PC-3 (cell line): ENCODE measurements at regions not wholly inside any gene's neighbourhood (a gene's known extent, or its start where the extent isn't known, plus 50 kb on each side); places are given as distances from the start of the nearest gene placed in this dataset.

ENCODE experiments used
- EZH2phosphoT487 ChIP-seq: fragments of 300-600 bp; sonication (generic); IDR thresholded peaks from 2 replicates; pipeline ENCODE4 v1.6.1; 2018; ENCODE audit warnings: mild to moderate bottlenecking, antibody characterized with exemption, low read length, borderline replicate concordance
- TF ChIP-seq, protein P1 (sequence below): fragments of 300-600 bp; sonication (generic); conservative IDR thresholded peaks from 2 replicates; pipeline ENCODE4 v1.5.1; 2017; ENCODE audit warnings: antibody characterized with exemption, low read depth, mild to moderate bottlenecking, low read length

DNA sequence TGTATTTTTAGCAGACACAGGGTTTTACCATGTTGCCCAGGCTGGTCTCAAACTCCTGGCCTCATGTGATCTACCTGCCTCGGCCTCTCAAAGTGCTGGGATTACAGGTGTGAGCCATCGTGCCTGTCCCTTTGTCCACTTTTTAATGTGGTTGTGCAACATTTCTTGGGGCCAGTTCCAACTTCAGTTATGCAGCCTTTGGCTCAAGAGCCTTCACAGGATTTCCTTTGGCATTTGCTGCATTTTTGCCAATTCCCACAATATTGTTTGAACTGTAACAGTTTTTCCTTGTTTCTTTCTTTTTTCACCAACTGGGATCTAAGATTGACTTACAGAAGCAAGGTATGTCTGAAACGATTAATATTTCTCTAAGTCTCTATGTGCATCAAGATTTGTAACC is 63.6 kb downstream of the EDN1 start:
- TF ChIP-seq, protein P1, sequence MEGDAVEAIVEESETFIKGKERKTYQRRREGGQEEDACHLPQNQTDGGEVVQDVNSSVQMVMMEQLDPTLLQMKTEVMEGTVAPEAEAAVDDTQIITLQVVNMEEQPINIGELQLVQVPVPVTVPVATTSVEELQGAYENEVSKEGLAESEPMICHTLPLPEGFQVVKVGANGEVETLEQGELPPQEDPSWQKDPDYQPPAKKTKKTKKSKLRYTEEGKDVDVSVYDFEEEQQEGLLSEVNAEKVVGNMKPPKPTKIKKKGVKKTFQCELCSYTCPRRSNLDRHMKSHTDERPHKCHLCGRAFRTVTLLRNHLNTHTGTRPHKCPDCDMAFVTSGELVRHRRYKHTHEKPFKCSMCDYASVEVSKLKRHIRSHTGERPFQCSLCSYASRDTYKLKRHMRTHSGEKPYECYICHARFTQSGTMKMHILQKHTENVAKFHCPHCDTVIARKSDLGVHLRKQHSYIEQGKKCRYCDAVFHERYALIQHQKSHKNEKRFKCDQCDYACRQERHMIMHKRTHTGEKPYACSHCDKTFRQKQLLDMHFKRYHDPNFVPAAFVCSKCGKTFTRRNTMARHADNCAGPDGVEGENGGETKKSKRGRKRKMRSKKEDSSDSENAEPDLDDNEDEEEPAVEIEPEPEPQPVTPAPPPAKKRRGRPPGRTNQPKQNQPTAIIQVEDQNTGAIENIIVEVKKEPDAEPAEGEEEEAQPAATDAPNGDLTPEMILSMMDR, result no peak
- TF ChIP-seq EZH2phosphoT487, result no peak
